ENCODE measurements at regions not wholly inside any gene's neighbourhood (a gene's known extent, or its start where the extent isn't known, plus 50 kb on each side); places are given as distances from the start of the nearest gene placed in this dataset.

DNA sequence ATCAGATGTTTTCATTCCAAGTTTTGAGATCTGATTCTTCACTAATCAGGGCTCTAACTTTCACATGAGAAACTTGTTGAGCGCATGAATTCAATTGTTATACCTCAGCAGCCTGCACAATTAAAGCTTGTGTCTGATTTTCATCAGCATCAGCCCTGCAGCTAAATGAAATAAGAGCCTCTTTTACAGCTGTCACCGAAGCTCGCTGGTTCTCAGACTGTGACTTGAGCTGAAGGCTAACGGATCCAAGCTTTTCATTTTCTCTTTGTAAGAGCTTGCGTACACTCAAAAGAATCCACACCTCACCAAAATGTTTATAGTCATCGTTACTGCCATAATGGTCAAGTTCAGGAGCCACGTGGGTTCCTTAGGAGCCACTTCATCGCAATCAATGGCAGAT is 65.5 kb upstream of the BEGAIN start:
- TF ChIP-seq, protein P1, sequence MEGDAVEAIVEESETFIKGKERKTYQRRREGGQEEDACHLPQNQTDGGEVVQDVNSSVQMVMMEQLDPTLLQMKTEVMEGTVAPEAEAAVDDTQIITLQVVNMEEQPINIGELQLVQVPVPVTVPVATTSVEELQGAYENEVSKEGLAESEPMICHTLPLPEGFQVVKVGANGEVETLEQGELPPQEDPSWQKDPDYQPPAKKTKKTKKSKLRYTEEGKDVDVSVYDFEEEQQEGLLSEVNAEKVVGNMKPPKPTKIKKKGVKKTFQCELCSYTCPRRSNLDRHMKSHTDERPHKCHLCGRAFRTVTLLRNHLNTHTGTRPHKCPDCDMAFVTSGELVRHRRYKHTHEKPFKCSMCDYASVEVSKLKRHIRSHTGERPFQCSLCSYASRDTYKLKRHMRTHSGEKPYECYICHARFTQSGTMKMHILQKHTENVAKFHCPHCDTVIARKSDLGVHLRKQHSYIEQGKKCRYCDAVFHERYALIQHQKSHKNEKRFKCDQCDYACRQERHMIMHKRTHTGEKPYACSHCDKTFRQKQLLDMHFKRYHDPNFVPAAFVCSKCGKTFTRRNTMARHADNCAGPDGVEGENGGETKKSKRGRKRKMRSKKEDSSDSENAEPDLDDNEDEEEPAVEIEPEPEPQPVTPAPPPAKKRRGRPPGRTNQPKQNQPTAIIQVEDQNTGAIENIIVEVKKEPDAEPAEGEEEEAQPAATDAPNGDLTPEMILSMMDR (optimal IDR thresholded peaks at IDR 0.05 in 1 of 3, IDR thresholded peaks at IDR 0.05 in 1 of 3, conservative IDR thresholded peaks at IDR 0.05 in 1 of 3; ENCODE audit: extremely low read depth in 1 of 3, insufficient read depth in 2 of 3, low read length in 3 of 3), result no peak
- TF ChIP-seq EZH2 (IDR thresholded peaks at IDR 0.05; ENCODE audit: low read length), result no peak
